ENCODE measurements at regions not wholly inside any gene's neighbourhood (a gene's known extent, or its start where the extent isn't known, plus 50 kb on each side); places are given as distances from the start of the nearest gene placed in this dataset.

GRCh38 chr4:125732632-125733031 lies 417.9 kb downstream of the FAT4 start:
- no peak for TF ChIP-seq CTCF (IDR thresholded peaks at IDR 0.05 in 2 of 3, conservative IDR thresholded peaks at IDR 0.05 in 1 of 3; ENCODE audit: control insufficient read depth in 2 of 3, extremely low read depth in 1 of 3, insufficient read depth in 1 of 3, low read depth in 3 of 3, low read length in 3 of 3)
- no peak for TF ChIP-seq BCLAF1 (IDR thresholded peaks at IDR 0.05)
- TF ChIP-seq NKRF (conservative IDR thresholded peaks at IDR 0.05) = no peak
- no peak for TF ChIP-seq SMARCA5 (IDR thresholded peaks at IDR 0.05)
- no peak for TF ChIP-seq CEBPB (IDR thresholded peaks at IDR 0.05; ENCODE audit: borderline replicate concordance in 1 of 2, low read depth in 2 of 2, low read length in 2 of 2)
- no peak for TF ChIP-seq MYC (IDR thresholded peaks at IDR 0.05; ENCODE audit: insufficient read depth, insufficient read length, insufficient replicate concordance, low read length, severe bottlenecking)
- TF ChIP-seq SIX5 (IDR thresholded peaks at IDR 0.05; ENCODE audit: low read depth, low read length, severe bottlenecking) = no peak
- no peak for TF ChIP-seq RAD51 (IDR thresholded peaks at IDR 0.05)
- no peak for TF ChIP-seq HCFC1 (IDR thresholded peaks at IDR 0.05; ENCODE audit: low read length)
- TF ChIP-seq POLR2A (IDR thresholded peaks at IDR 0.05; ENCODE audit: low read depth, low read length) = no peak
- TF ChIP-seq MLLT1 (IDR thresholded peaks at IDR 0.05) = no peak
